ENCODE measurements at regions not wholly inside any gene's neighbourhood (a gene's known extent, or its start where the extent isn't known, plus 50 kb on each side); places are given as distances from the start of the nearest gene placed in this dataset.

DNA sequence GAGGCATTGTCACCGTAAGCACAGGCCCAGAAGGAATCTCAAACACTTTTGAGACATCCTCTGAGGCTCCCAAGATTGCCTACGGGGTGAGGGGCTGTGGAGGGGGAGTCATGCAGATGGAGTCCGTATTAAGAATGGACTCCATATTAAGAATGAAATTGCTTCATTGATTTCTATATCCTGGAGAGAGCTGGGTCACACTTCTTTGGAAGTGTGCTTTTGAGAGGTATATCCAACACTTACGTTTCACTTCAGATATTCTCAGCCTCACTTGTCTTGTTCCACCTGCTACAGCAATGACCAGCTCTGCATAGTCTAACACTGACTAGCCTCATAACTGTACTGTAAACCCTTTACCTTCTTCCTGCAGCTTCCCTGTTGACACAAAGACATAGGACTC is 62.6 kb upstream of the ARHGAP5 start:
- no peaks in the 10 kb centered on the region for H3K9me3 ChIP-seq
- CTCF ChIA-PET = interaction anchor here (1.0 kb wide), 1 partner anchor 10 kb away, joined by 3 read pairs; no protein-coding TSS in a partner anchor
- no peak overlapping the region for H3K4me2 ChIP-seq
- WGBS (ENCODE audit: low lambda C conversion rate) = 84% methylated on average over 4 of the region's 4 CpGs
- H2AFZ ChIP-seq (ENCODE audit: low read depth) = no peak overlapping the region
- H3K36me3 ChIP-seq (replicated peaks in 1 of 2; ENCODE audit: control insufficient read depth in 1 of 2, insufficient read depth in 2 of 2, low read length in 1 of 2) = no peaks in the 10 kb centered on the region
- peaks cover 13% of the 10 kb centered on the region for H3F3A ChIP-seq (replicated peaks; ENCODE audit: insufficient read depth)
- peaks cover 9 to 12% of the 10 kb centered on the region in 2 experiments; a peak in 2 of 4 replicates for H3K4me1 ChIP-seq (ENCODE audit: control insufficient read depth in 1 of 2, insufficient read depth in 2 of 2, low read depth in 1 of 2, low read length in 1 of 2)
- no peaks in the 10 kb centered on the region for H3K9me2 ChIP-seq
- POLR2A ChIA-PET = no interaction called here
- H3K27ac ChIP-seq (ENCODE audit: low read depth in 2 of 2, low read length in 1 of 2) = no peak overlapping the region
- DNase-seq = no peak
- H3K27me3 ChIP-seq (ENCODE audit: insufficient read depth) = no peaks in the 10 kb centered on the region
- H3K9ac ChIP-seq = no peak overlapping the region
- no peaks in the 10 kb centered on the region for H3K79me2 ChIP-seq (ENCODE audit: insufficient read depth)
- H4K20me1 ChIP-seq (ENCODE audit: insufficient read depth) = no peaks in the 10 kb centered on the region
- no peak overlapping the region for H3K4me3 ChIP-seq (ENCODE audit: low read depth in 2 of 2, low read length in 1 of 2)
- TF ChIP-seq FOXJ3 (CRISPR knock-in tag; IDR thresholded peaks at IDR 0.05) = no peak
- no peak for TF ChIP-seq NFIC (IDR thresholded peaks at IDR 0.05; ENCODE audit: borderline replicate concordance)
- TF ChIP-seq, protein P1, sequence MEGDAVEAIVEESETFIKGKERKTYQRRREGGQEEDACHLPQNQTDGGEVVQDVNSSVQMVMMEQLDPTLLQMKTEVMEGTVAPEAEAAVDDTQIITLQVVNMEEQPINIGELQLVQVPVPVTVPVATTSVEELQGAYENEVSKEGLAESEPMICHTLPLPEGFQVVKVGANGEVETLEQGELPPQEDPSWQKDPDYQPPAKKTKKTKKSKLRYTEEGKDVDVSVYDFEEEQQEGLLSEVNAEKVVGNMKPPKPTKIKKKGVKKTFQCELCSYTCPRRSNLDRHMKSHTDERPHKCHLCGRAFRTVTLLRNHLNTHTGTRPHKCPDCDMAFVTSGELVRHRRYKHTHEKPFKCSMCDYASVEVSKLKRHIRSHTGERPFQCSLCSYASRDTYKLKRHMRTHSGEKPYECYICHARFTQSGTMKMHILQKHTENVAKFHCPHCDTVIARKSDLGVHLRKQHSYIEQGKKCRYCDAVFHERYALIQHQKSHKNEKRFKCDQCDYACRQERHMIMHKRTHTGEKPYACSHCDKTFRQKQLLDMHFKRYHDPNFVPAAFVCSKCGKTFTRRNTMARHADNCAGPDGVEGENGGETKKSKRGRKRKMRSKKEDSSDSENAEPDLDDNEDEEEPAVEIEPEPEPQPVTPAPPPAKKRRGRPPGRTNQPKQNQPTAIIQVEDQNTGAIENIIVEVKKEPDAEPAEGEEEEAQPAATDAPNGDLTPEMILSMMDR (IDR thresholded peaks at IDR 0.05) = no peak

DNA sequence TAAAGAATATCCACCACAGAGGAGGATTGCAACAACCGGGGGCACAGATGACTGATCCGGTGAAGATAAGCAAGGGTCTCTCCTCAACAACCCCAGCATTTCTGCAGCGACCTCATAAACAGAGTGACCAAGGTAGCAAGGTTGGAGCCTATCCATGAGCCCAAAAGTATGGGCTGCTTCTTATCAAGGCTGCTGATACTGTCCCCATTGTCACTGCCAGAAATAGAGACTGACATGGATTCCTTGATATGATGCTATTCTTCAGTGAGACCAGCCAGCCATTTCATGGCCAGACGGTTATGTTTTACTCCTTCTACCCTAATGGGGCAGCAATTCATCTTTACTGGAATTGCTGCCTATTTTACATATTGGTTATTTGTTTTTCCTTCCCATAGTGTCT is 61.9 kb upstream of the ARHGAP5 start:
- Histone ChIP-seq H2AFZ (ENCODE audit: low read depth) (no peak overlapping the region), H3K9me2 (no peaks in the 10 kb centered on the region), H3K9ac (no peak overlapping the region), H3K27ac (ENCODE audit: low read depth in 2 of 2, low read length in 1 of 2) (no peak overlapping the region), H3K27me3 (ENCODE audit: insufficient read depth) (no peaks in the 10 kb centered on the region), H3K79me2 (ENCODE audit: insufficient read depth) (no peaks in the 10 kb centered on the region), H3K36me3 (replicated peaks in 1 of 2; ENCODE audit: control insufficient read depth in 1 of 2, insufficient read depth in 2 of 2, low read length in 1 of 2) (no peaks in the 10 kb centered on the region), H3K4me3 (ENCODE audit: low read depth in 2 of 2, low read length in 1 of 2) (no peak overlapping the region), H3K9me3 (no peaks in the 10 kb centered on the region), H3K4me1 (ENCODE audit: control insufficient read depth in 1 of 2, insufficient read depth in 2 of 2, low read depth in 1 of 2, low read length in 1 of 2) (peaks cover 7 to 9% of the 10 kb centered on the region in 2 experiments; a peak in 2 of 4 replicates), H3F3A (replicated peaks; ENCODE audit: insufficient read depth) (peaks cover 13% of the 10 kb centered on the region), H3K4me2 (no peak overlapping the region), H4K20me1 (ENCODE audit: insufficient read depth) (no peaks in the 10 kb centered on the region)
- no peak for DNase-seq
- TF ChIP-seq JUND (IDR thresholded peaks at IDR 0.05) (no peak), GABPA (IDR thresholded peaks at IDR 0.05; ENCODE audit: low read depth) (no peak), EP300 (IDR thresholded peaks at IDR 0.05; ENCODE audit: borderline replicate concordance in 1 of 2, low read depth in 1 of 2, low read length in 1 of 2) (no peak), SIN3A (IDR thresholded peaks at IDR 0.05; ENCODE audit: borderline replicate concordance, low read depth, low read length) (no peak), NRF1 (IDR thresholded peaks at IDR 0.05; ENCODE audit: low read depth, low read length) (no peak), MEF2A (IDR thresholded peaks at IDR 0.05; ENCODE audit: borderline replicate concordance, low read depth) (no peak), TAF1 (IDR thresholded peaks at IDR 0.05; ENCODE audit: borderline replicate concordance, low read depth, low read length) (no peak), RFX5 (IDR thresholded peaks at IDR 0.05; ENCODE audit: low read length) (no peak), FOXJ3 (CRISPR knock-in tag; IDR thresholded peaks at IDR 0.05) (no peak), POLR2AphosphoS5 (IDR thresholded peaks at IDR 0.05; ENCODE audit: low read depth, low read length) (no peak), FOXM1 (IDR thresholded peaks at IDR 0.05; ENCODE audit: low read depth) (no peak), ELF1 (IDR thresholded peaks at IDR 0.05) (no peak)
- TF ChIP-seq, protein P2, sequence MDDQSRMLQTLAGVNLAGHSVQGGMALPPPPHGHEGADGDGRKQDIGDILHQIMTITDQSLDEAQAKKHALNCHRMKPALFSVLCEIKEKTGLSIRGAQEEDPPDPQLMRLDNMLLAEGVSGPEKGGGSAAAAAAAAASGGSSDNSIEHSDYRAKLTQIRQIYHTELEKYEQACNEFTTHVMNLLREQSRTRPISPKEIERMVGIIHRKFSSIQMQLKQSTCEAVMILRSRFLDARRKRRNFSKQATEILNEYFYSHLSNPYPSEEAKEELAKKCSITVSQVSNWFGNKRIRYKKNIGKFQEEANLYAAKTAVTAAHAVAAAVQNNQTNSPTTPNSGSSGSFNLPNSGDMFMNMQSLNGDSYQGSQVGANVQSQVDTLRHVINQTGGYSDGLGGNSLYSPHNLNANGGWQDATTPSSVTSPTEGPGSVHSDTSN (IDR thresholded peaks at IDR 0.05) = no peak
- CTCF ChIA-PET = interaction anchor here (1.0 kb wide), 1 partner anchor 10 kb away, joined by 3 read pairs; no protein-coding TSS in a partner anchor
- POLR2A ChIA-PET = no interaction called here
- WGBS (ENCODE audit: low lambda C conversion rate) = 97% methylated on average over 4 of the region's 4 CpGs
